Heart right ventricle (tissue), 16 donors: ENCODE measurements at regions not wholly inside any gene's neighbourhood (a gene's known extent, or its start where the extent isn't known, plus 50 kb on each side); places are given as distances from the start of the nearest gene placed in this dataset.
"Not testable (repeated sequence)": the region's sequence is repeated elsewhere in the genome, so short reads cannot be mapped to it uniquely, and the experiment has no call there.

Experiments used
- ATAC-seq, 8 donors: fragments of 200-7000 bp; cut with Tn5 transposase; one replicate each; pipeline ENCODE4 v1.9.1; 2020; ENCODE audit warnings: mild to moderate bottlenecking in 8 of 8, moderate library complexity in 8 of 8, moderate number of reproducible peaks in 1 of 8
- DNase-seq, 2 donors: peaks; one replicate each; pipeline ENCODE4 v3.0.0-alpha.2; 2020
- H3K27ac ChIP-seq, 10 donors: fragments of 200-600 bp; sonication (generic) in 2 of 10; one replicate each; pipeline versions ENCODE4 v1.5.0 to v1.8.0; 2020 to 2022; ENCODE audit warnings: mild to moderate bottlenecking in 3 of 10
- H3K27me3 ChIP-seq, 7 donors: fragments of 200-600 bp; one replicate each; pipeline ENCODE4 v1.8.0; 2021 to 2022; ENCODE audit warnings: mild to moderate bottlenecking in 2 of 7
- H3K36me3 ChIP-seq, 9 donors: fragments of 200-600 bp; sonication (generic) in 1 of 9; one replicate each; pipeline versions ENCODE4 v1.5.0 to v1.8.0; 2020 to 2022; ENCODE audit warnings: mild to moderate bottlenecking in 2 of 9
- H3K4me1 ChIP-seq, 9 donors: fragments of 200-600 bp; sonication (generic) in 1 of 9; one replicate each; pipeline versions ENCODE4 v1.5.0 to v1.8.0; 2020 to 2022; ENCODE audit warnings: mild to moderate bottlenecking in 4 of 9
- H3K4me3 ChIP-seq, 10 donors: fragments of 200-600 bp; sonication (generic) in 2 of 10; one replicate each; pipeline versions ENCODE4 v1.5.0 to v1.8.0; 2020 to 2022; ENCODE audit warnings: mild to moderate bottlenecking in 7 of 10, moderate library complexity in 2 of 10
- H3K9me3 ChIP-seq, 11 donors: fragments of 200-600 bp in 10 of 11; sonication (generic) in 2 of 11; one replicate each; pipeline versions ENCODE4 v1.5.0 to v1.8.0; 2013 to 2022; ENCODE audit warnings: mild to moderate bottlenecking in 2 of 11, control low read depth in 1 of 11, moderate library complexity in 1 of 11
- CTCF ChIP-seq, 9 donors: fragments of 200-600 bp; sonication (generic) in 2 of 9; IDR thresholded peaks; one replicate each; pipeline versions ENCODE4 v1.5.0 to v1.8.0; 2021 to 2022; ENCODE audit warnings: antibody characterized with exemption in 9 of 9, mild to moderate bottlenecking in 5 of 9, moderate library complexity in 1 of 9
- WGBS, 2 donors: extraction: QIAGEN DNeasy Blood & Tissue Kit; methylation state at CpG; one replicate each; pipeline ENCODE4 v1.1.7; 2013; ENCODE audit warnings: inconsistent platforms in 1 of 2; 5-methylcytosine and 5-hydroxymethylcytosine counted together
- intact Hi-C, 10 donors: fragments of 100-400 bp; cut with DNase I; formaldehyde crosslinking; loops; one replicate each; pipeline versions ENCODE4 v1.11.1 to v1.14.2; 2022
- donor health status: Arrhythmogenic right ventricular cardiomyopathy.
- donor health status: ischemic (EF 13 %, LVEDD 7.1; RV severe dilation, severe dysfunction).
- donor health status: healthy with polysubstance abuse.
- donor health status: DM: no; HTN: yes; CAD: no.
- donor health status: DM: no; HTN: no; CAD: no.
- donor health status: ischemic (EF 25% LVEDD 6.9; RV normal size, moderate dysfunction).
- donor health status: ischemic (EF 25% LVEDD 5.7; RV mildly dilated, moderate dysfunction).
- donor health status: healthy.
- donor health status: DM: yes; HTN: yes; CAD: no.
- donor health status: Ischemic cardiomyopathy.
- donor health status: ischemic (EF 35%, LVEDD 5.7; RV mildly dilated, moderate dysfunction).
- donor health status: nonischemic (EF 11% LVEDD 7.7; RV severe dilation, severe dysfunction).
- donor health status: DM: yes; HTN: yes; CAD: no.
- donor health status: PGD.
- donor health status: ischemic (EF 29% LVEDD 5.4; RV normal size, mild dysfunction).
- donor health status: nonischemic (EF 23%, LVEDD 6.1; RV moderate dilation, normal function).

GRCh38 chr4:125796138-125796537 lies 481.4 kb downstream of the FAT4 start:
- Histone ChIP-seq H3K36me3 (no peaks in the 10 kb centered on the region), H3K27ac (no peak overlapping the region), H3K27me3 (no peaks in the 10 kb centered on the region), H3K9me3 (no peaks in the 10 kb centered on the region), H3K4me1 (no peaks in the 10 kb centered on the region), H3K4me3 (no peak overlapping the region)
- intact Hi-C loops = no loop called here
- TF ChIP-seq CTCF (IDR thresholded peaks at IDR 0.05) = no peak
- DNase-seq (no peak), ATAC-seq (no peak)
- WGBS, 2 donors = 54 to 57% methylated on average over 2 of the region's 2 CpGs

- DNase-seq, ATAC-seq, intact Hi-C loops, H3K36me3 ChIP-seq, H3K4me3 ChIP-seq, H3K9me3 ChIP-seq, H3K27me3 ChIP-seq, H3K27ac ChIP-seq, H3K4me1 ChIP-seq: not testable (repeated sequence)
- WGBS, 2 donors = 77 to 80% methylated on average over 4 of the region's 4 CpGs
Measured at GRCh38 chr4:125797621-125798020, 482.9 kb downstream of the FAT4 start.

- Histone ChIP-seq H3K27me3 (no peaks in the 10 kb centered on the region), H3K9me3 (no peaks in the 10 kb centered on the region), H3K27ac (no peak overlapping the region), H3K4me3 (no peak overlapping the region), H3K36me3 (no peaks in the 10 kb centered on the region), H3K4me1 (no peaks in the 10 kb centered on the region)
- no peak for TF ChIP-seq CTCF (IDR thresholded peaks at IDR 0.05)
- no peak for ATAC-seq
- intact Hi-C loops = no loop called here
- DNase-seq = no peak
- 92 to 93% methylated on average over 4 of the region's 4 CpGs for WGBS, 2 donors
Measured at GRCh38 chr4:125801373-125801772, 486.6 kb downstream of the FAT4 start.

GRCh38 chr4:125801924-125802323 lies 487.2 kb downstream of the FAT4 start:
- H3K4me3 ChIP-seq = no peak overlapping the region
- WGBS, 2 donors = 68 to 88% methylated on average over 1 of the region's 1 CpG
- no peak for TF ChIP-seq CTCF (IDR thresholded peaks at IDR 0.05)

GRCh38 chr4:125808022-125808421 lies 493.3 kb downstream of the FAT4 start:
- Histone ChIP-seq H3K27me3 (no peaks in the 10 kb centered on the region), H3K9me3 (no peaks in the 10 kb centered on the region), H3K4me1 (no peaks in the 10 kb centered on the region), H3K36me3 (no peaks in the 10 kb centered on the region), H3K27ac (no peak overlapping the region), H3K4me3 (no peak overlapping the region)
- intact Hi-C loops = no loop called here
- TF ChIP-seq CTCF (IDR thresholded peaks at IDR 0.05) = no peak
- DNase-seq (no peak), ATAC-seq (no peak)
- WGBS, 2 donors = 25 to 31% methylated on average over 3 of the region's 3 CpGs

More at GRCh38 chr4:125801924-125802323, 487.2 kb downstream of the FAT4 start:
- H3K9me3 ChIP-seq = no peaks in the 10 kb centered on the region
- no peaks in the 10 kb centered on the region for H3K36me3 ChIP-seq
- no peaks in the 10 kb centered on the region for H3K27me3 ChIP-seq
- DNase-seq (no peak), ATAC-seq (no peak)
- intact Hi-C loops = no loop called here
- no peaks in the 10 kb centered on the region for H3K4me1 ChIP-seq
- H3K27ac ChIP-seq = no peak overlapping the region
